ENCODE measurements at regions not wholly inside any gene's neighbourhood (a gene's known extent, or its start where the extent isn't known, plus 50 kb on each side); places are given as distances from the start of the nearest gene placed in this dataset.

DNA sequence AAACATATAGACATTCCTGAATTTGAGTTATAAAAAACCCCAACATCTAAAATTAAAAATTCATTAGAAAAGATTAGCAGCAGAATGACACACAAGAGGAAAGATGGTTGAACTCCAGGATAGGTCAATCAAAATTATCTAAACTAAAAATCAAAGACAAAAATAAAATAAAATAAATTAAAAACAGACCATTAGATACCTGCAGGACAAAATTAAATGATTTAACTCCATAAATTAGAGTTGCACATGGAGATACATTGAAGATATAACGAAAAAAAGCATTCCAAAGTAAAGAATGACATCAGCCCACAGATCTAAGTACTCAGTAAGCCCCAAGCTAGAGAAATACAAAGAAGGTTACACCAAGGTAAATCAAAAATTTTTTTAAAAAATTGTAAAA is 226.1 kb upstream of the SORCS1 start:
- TF ChIP-seq BHLHE40 (IDR thresholded peaks at IDR 0.05; ENCODE audit: borderline replicate concordance), result no peak
- no peak for TF ChIP-seq SP1 (IDR thresholded peaks at IDR 0.05)
- TF ChIP-seq, protein P1, sequence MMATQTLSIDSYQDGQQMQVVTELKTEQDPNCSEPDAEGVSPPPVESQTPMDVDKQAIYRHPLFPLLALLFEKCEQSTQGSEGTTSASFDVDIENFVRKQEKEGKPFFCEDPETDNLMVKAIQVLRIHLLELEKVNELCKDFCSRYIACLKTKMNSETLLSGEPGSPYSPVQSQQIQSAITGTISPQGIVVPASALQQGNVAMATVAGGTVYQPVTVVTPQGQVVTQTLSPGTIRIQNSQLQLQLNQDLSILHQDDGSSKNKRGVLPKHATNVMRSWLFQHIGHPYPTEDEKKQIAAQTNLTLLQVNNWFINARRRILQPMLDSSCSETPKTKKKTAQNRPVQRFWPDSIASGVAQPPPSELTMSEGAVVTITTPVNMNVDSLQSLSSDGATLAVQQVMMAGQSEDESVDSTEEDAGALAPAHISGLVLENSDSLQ (IDR thresholded peaks at IDR 0.05), result no peak
- no peak for TF ChIP-seq FOXK2 (IDR thresholded peaks at IDR 0.05)
- no peak for TF ChIP-seq FOXA1 (IDR thresholded peaks at IDR 0.05)
- TF ChIP-seq ZNF384 (IDR thresholded peaks at IDR 0.05), result no peak
- TF ChIP-seq HDGF (IDR thresholded peaks at IDR 0.05; ENCODE audit: borderline replicate concordance), result no peak

Measured in HEK293T (cell line).